ENCODE measurements at regions not wholly inside any gene's neighbourhood (a gene's known extent, or its start where the extent isn't known, plus 50 kb on each side); places are given as distances from the start of the nearest gene placed in this dataset.

DNA sequence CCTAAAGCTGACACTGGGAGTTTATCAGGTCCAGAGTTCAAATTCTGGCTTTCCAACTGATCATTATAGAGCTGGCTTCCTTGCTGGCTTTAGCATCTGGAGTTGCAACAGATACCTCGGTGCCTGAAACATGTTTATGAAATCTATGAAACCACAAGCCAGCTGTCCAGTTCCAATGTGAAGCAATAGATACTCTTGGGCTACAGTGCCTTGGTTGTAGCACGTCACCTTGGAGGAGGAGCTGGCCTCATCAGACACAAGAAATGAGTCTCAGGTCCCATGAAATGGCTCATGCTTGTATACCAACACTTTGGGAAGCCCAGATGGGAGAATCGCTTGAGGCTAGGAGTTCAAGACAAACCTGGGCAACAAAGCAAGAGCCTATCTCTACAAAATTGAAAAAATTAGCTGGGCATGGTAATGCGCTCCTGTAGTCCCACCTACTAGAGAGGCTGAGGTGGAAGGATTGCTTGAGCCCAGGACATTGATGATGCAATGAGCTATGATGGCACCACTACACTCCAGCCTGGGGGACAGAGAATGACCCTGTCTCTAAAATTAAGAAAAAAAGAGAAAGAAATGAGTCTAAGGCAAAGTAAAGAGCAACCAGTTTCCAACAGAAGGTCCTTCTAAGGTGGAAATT, 132.5 kb upstream of the ZNF648 start:
- Histone ChIP-seq H3K9me3 (no peaks in the 10 kb centered on the region), H3K27me3 (replicated peaks; ENCODE audit: insufficient read depth) (no peaks in the 10 kb centered on the region), H3K36me3 (no peaks in the 10 kb centered on the region), H3K4me3 (no peak overlapping the region), H3K27ac (no peak overlapping the region), H3K4me1 (ENCODE audit: control insufficient read depth in 1 of 2, low read depth in 2 of 2) (peaks cover 20 to 24% of the 10 kb centered on the region in 2 donors)
- TF ChIP-seq, protein P1, sequence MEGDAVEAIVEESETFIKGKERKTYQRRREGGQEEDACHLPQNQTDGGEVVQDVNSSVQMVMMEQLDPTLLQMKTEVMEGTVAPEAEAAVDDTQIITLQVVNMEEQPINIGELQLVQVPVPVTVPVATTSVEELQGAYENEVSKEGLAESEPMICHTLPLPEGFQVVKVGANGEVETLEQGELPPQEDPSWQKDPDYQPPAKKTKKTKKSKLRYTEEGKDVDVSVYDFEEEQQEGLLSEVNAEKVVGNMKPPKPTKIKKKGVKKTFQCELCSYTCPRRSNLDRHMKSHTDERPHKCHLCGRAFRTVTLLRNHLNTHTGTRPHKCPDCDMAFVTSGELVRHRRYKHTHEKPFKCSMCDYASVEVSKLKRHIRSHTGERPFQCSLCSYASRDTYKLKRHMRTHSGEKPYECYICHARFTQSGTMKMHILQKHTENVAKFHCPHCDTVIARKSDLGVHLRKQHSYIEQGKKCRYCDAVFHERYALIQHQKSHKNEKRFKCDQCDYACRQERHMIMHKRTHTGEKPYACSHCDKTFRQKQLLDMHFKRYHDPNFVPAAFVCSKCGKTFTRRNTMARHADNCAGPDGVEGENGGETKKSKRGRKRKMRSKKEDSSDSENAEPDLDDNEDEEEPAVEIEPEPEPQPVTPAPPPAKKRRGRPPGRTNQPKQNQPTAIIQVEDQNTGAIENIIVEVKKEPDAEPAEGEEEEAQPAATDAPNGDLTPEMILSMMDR (IDR thresholded peaks at IDR 0.05), result no peak
- DNase-seq (ENCODE audit: low spot score) (no peak), ATAC-seq (ENCODE audit: insufficient number of reproducible peaks, low FRiP score, low read depth) (no peak)

DNA sequence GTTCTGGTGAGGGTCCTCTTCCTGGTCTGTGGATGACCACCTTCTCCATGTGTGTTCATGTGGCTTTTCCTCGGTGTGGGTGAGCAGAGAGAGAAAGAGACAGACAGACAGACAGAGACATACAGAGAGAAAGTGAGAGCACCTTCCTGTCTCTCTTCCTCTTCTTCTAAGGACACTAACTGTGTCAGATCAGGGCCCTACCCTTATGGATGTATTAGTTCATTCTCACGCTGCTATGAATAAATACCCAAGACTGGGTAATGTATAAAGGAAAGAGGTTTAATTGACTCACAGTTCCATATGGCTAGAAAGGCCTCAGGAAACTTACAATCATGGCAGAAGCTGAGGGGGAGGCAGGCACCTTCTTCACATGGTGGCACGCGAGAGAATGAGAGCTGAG, 131.5 kb upstream of the ZNF648 start:
- ATAC-seq (ENCODE audit: insufficient number of reproducible peaks, low FRiP score, low read depth) (no peak), DNase-seq (ENCODE audit: low spot score) (no peak)
- Histone ChIP-seq H3K27me3 (replicated peaks; ENCODE audit: insufficient read depth) (no peaks in the 10 kb centered on the region), H3K27ac (no peak overlapping the region), H3K4me3 (no peak overlapping the region), H3K9me3 (no peaks in the 10 kb centered on the region), H3K4me1 (ENCODE audit: control insufficient read depth in 1 of 2, low read depth in 2 of 2) (peaks cover 13 to 16% of the 10 kb centered on the region in 2 donors), H3K36me3 (no peaks in the 10 kb centered on the region)
- TF ChIP-seq, protein P1 (IDR thresholded peaks at IDR 0.05), result no peak

DNA sequence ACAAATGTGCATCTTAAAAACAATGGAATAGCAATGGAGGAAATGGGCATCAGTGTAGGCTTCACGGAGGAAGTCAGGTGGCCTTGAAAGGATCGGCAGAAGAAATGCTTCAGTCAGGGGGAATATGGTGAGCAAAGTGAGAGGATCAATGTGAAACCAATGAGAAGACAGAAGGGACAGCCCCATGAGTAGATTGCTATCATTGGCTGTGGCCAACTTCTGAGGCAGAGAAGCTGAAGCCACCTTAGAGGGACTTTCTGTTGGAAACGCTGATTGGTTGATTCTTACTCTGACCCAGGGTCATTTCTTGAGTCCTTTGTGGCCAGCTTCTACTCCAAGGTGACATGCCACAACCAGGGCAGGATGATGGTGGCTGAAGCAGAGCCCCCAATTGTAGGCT, 130.7 kb upstream of the ZNF648 start:
- H3K9me3 ChIP-seq, result no peaks in the 10 kb centered on the region
- TF ChIP-seq, protein P1 (IDR thresholded peaks at IDR 0.05), result no peak
- H3K27ac ChIP-seq, result no peak overlapping the region
- H3K36me3 ChIP-seq, result no peaks in the 10 kb centered on the region
- peaks cover 7 to 9% of the 10 kb centered on the region in 2 donors for H3K4me1 ChIP-seq (ENCODE audit: control insufficient read depth in 1 of 2, low read depth in 2 of 2)
- DNase-seq (ENCODE audit: low spot score) (no peak), ATAC-seq (ENCODE audit: insufficient number of reproducible peaks, low FRiP score, low read depth) (no peak)
- no peaks in the 10 kb centered on the region for H3K27me3 ChIP-seq (replicated peaks; ENCODE audit: insufficient read depth)
- no peak overlapping the region for H3K4me3 ChIP-seq

DNA sequence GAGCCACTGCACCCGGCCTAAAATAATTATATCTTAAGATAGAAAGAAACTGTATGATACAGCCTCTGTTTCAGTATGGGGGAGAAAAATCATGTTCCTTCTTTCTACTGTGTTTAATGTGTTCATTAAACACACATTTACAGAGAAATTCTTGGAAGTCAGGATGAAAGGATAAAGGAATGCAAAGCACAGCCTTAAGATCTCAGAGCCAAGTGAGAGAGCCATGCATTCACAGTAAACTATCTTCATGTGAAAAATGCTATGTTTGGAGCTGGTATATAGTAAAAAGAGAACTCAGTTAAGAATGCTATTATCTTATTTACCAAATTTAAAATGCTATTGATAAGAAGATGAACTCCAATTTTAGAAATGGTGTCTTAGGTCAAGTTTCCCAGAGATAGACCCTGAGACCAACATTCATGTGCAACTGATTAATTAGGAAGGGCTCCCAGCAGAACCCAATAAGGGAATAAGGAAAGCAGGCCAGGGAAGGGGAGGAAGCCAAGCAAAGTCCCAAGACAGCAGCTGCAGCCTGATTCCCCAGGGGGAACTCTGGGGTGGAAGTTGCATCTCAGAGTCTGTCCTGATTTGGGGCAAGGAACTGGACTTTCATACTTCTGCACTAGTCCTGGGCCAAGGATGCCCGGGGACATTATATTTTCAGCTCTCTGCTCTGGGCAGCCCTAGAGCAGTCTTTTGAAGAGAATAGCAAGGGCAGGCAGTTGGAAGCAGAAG, 130.0 kb upstream of the ZNF648 start:
- Histone ChIP-seq H3K4me3 (no peak overlapping the region), H3K27ac (no peak overlapping the region), H3K4me1 (ENCODE audit: control insufficient read depth in 1 of 2, low read depth in 2 of 2) (peaks cover under 1 to 3% of the 10 kb centered on the region in 2 donors), H3K36me3 (no peaks in the 10 kb centered on the region), H3K27me3 (replicated peaks; ENCODE audit: insufficient read depth) (no peaks in the 10 kb centered on the region), H3K9me3 (no peaks in the 10 kb centered on the region)
- TF ChIP-seq, protein P1 (IDR thresholded peaks at IDR 0.05), result no peak
- DNase-seq (ENCODE audit: low spot score) (no peak), ATAC-seq (ENCODE audit: insufficient number of reproducible peaks, low FRiP score, low read depth) (no peak)

DNA sequence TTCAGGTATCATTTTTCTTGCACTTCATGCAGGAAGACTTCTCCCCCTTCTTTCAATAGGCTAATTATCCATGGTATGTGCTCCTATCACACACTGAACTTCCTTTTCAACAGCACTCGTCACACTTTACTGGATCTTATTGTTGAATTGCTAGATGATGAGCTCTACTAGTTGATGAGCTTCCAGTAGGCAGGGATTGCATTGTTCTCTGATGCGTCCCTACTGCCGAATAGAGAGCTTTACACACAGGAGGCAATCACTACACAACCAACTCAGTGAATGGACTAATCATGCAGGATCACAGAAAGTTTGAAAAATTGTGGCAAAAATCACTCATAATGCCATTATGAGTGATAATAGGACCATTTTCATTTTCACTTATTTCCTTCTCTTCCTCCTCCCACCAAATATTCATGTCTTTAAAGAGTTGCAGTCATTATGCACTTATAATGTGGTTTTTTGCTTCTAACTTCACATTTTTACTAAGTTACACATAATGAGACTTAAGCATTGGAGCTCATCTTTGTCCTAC, 128.1 kb upstream of the ZNF648 start:
- ATAC-seq (ENCODE audit: insufficient number of reproducible peaks, low FRiP score, low read depth), result no peak

More for the DNA sequence above, 128.1 kb upstream of the ZNF648 start:
- Histone ChIP-seq H3K4me1 (ENCODE audit: control insufficient read depth in 1 of 2, low read depth in 2 of 2) (no peaks in the 10 kb centered on the region), H3K27ac (no peak overlapping the region), H3K27me3 (replicated peaks; ENCODE audit: insufficient read depth) (no peaks in the 10 kb centered on the region), H3K36me3 (no peaks in the 10 kb centered on the region), H3K9me3 (no peaks in the 10 kb centered on the region), H3K4me3 (no peak overlapping the region)
- TF ChIP-seq, protein P1 (IDR thresholded peaks at IDR 0.05), result no peak
- DNase-seq (ENCODE audit: low spot score), result no peak
